K562 (cell line): ENCODE measurements at regions not wholly inside any gene's neighbourhood (a gene's known extent, or its start where the extent isn't known, plus 50 kb on each side); places are given as distances from the start of the nearest gene placed in this dataset.

Experiments
- ATAC-seq: fragments of 200-7000 bp; cut with Tn5 transposase; 3 replicates; pipeline ENCODE4 v1.9.1; 2020; ENCODE audit warnings: moderate library complexity
- BruUV-seq: library from RNA; stranded (reverse); fragments of 400-500 nt; replicated peaks from 2 replicates; lab custom pipeline; 2021; lab: Mats Ljungman, UMichigan
- CTCF ChIA-PET: fragments of 300-600 bp; formaldehyde crosslinking; extraction: SDS; loops from one replicate; lab custom pipeline; 2021; ENCODE audit warnings: low intra/inter-chr PET ratio; lab: Yijun Ruan, JAX
- POLR2A ChIA-PET: fragments of 300-600, 350-650 bp; sonication (Branson Sonifier 250); formaldehyde crosslinking; extraction: SDS; loops from one replicate; lab custom pipeline; 2021; ENCODE audit warnings: antibody characterized with exemption, inconsistent platforms; lab: Yijun Ruan, JAX
- DNase-seq, 4 experiments: peaks; one replicate each; pipeline versions ENCODE4 v3.0.0 to v3.0.0-alpha.2; 2011 to 2018; ENCODE audit warnings: low spot score in 3 of 4, mixed read lengths in 3 of 4; ENCODE audit errors: extremely low read depth in 1 of 4
- FAIRE-seq: peaks from 2 replicates; lab custom pipeline; 2011; peaks lifted over from hg19 to GRCh38; lab: Jason Lieb, UNC
- H2AFZ ChIP-seq: 2 replicates; pipeline ENCODE4 v1.6.0; 2011; ENCODE audit warnings: low read depth, low read length, control low read depth, inconsistent platforms
- H3K27ac ChIP-seq: fragments of 200-600 bp; 3 replicates; pipeline ENCODE4 v1.8.0; 2011; ENCODE audit warnings: low read depth, mild to moderate bottlenecking, control low read depth, inconsistent platforms, low read length, moderate library complexity, mixed read lengths; ENCODE audit errors: extremely low read depth
- H3K27me3 ChIP-seq, 2 experiments: fragments of 300-600 bp in 1 of 2; 2 replicates in 1 of 2; 3 replicates in 1 of 2; pipeline versions ENCODE4 v1.6.0 to v1.8.0; 2011; ENCODE audit warnings: inconsistent platforms in 2 of 2, low read length in 2 of 2, mild to moderate bottlenecking in 1 of 2, mixed read lengths in 1 of 2, moderate library complexity in 1 of 2; ENCODE audit not compliant: control insufficient read depth in 2 of 2, insufficient read depth in 2 of 2
- H3K36me3 ChIP-seq: fragments of 300-600 bp; 3 replicates; pipeline ENCODE4 v1.8.0; 2011; ENCODE audit warnings: mild to moderate bottlenecking, low read length, inconsistent platforms; ENCODE audit not compliant: control insufficient read depth, insufficient read depth
- H3K4me1 ChIP-seq, 2 experiments: fragments of 200-600 bp in 1 of 2; replicated peaks in 1 of 2; 2 replicates in 1 of 2; 3 replicates in 1 of 2; pipeline versions ENCODE4 v1.5.1 to v1.8.0; 2011; ENCODE audit warnings: inconsistent platforms in 2 of 2, low read length in 2 of 2, mild to moderate bottlenecking in 1 of 2, mixed read lengths in 1 of 2, moderate library complexity in 1 of 2; ENCODE audit not compliant: control insufficient read depth in 2 of 2, insufficient read depth in 2 of 2
- H3K4me2 ChIP-seq: 2 replicates; pipeline ENCODE4 v1.6.1; 2011; ENCODE audit warnings: low read length, control low read depth, inconsistent platforms, mixed read lengths; ENCODE audit not compliant: insufficient read depth
- H3K4me3 ChIP-seq: fragments of 200-600 bp; sonication (generic), shearing (Covaris generic); 2 replicates; pipeline ENCODE4 v1.5.1; 2016; ENCODE audit warnings: control low read depth, inconsistent platforms
- H3K79me2 ChIP-seq: fragments of 200-600 bp; 3 replicates; pipeline ENCODE4 v1.8.0; 2011; ENCODE audit warnings: low read length, inconsistent platforms; ENCODE audit not compliant: control insufficient read depth, insufficient read depth
- H3K9ac ChIP-seq, 2 experiments: 2 replicates each; pipeline versions ENCODE4 v1.6.0 to v1.6.1; 2011; ENCODE audit warnings: low read depth in 2 of 2, low read length in 2 of 2, control low read depth in 1 of 2, inconsistent platforms in 1 of 2, mild to moderate bottlenecking in 1 of 2, mixed read lengths in 1 of 2; ENCODE audit not compliant: insufficient read depth in 1 of 2
- H3K9me1 ChIP-seq: one replicate; pipeline ENCODE4 v1.6.0; 2011; ENCODE audit warnings: inconsistent platforms, mild to moderate bottlenecking, low read length, moderate library complexity; ENCODE audit not compliant: control insufficient read depth, insufficient read depth
- H3K9me3 ChIP-seq: replicated peaks from 2 replicates; pipeline ENCODE4 v1.5.1; 2011; ENCODE audit warnings: low read depth, low read length, inconsistent platforms; ENCODE audit not compliant: control insufficient read depth, insufficient read depth
- H4K20me1 ChIP-seq: replicated peaks from 2 replicates; pipeline ENCODE4 v1.6.1; 2011; ENCODE audit warnings: low read length, inconsistent platforms, mixed read lengths; ENCODE audit not compliant: control insufficient read depth, insufficient read depth
- BACH1 ChIP-seq: fragments of 200-800 bp; sonication (Bioruptor generic); IDR thresholded peaks from 2 replicates; pipeline ENCODE4 v1.6.1; 2016; ENCODE audit warnings: missing genetic modification characterization, missing compliant biosample characterization
- CLOCK ChIP-seq: fragments of 250-450 bp; sonication (Bioruptor Pico); IDR thresholded peaks from 2 replicates; pipeline ENCODE4 v1.4.0; 2020; ENCODE audit warnings: mild to moderate bottlenecking, moderate library complexity, borderline replicate concordance
- COPS2 ChIP-seq: fragments of 450-650 bp; conservative IDR thresholded peaks from 2 replicates; pipeline ENCODE4 v1.6.1; 2016; ENCODE audit warnings: mild to moderate bottlenecking, moderate library complexity
- EGR1 ChIP-seq: fragments of 450-650 bp; conservative IDR thresholded peaks from 2 replicates; pipeline ENCODE4 v1.6.1; 2017; ENCODE audit warnings: mild to moderate bottlenecking
- MAFF ChIP-seq: IDR thresholded peaks from 2 replicates; pipeline ENCODE4 v1.6.1; 2012; ENCODE audit warnings: low read length, improper control_type of control experiment
- NFIX ChIP-seq: fragments of 250-450 bp; sonication (Bioruptor Pico); IDR thresholded peaks from 2 replicates; pipeline ENCODE4 v1.4.0; 2020; ENCODE audit warnings: low read depth, mild to moderate bottlenecking, moderate library complexity
- PCBP2 ChIP-seq: fragments of 200-400 bp; formaldehyde crosslinking; IDR thresholded peaks from 2 replicates; pipeline ENCODE4 v1.6.1; 2018; ENCODE audit warnings: low read length, low read depth, mild to moderate bottlenecking, moderate library complexity; ENCODE audit not compliant: poor library complexity, severe bottlenecking
- SAFB ChIP-seq: fragments of 200-400 bp; formaldehyde crosslinking; IDR thresholded peaks from 2 replicates; pipeline ENCODE4 v1.6.1; 2017; ENCODE audit warnings: low read depth, low read length, borderline replicate concordance
- TAF7 ChIP-seq: fragments of 450-650 bp; IDR thresholded peaks from 2 replicates; pipeline ENCODE4 v1.6.1; 2016; ENCODE audit warnings: missing genetic modification characterization, missing compliant biosample characterization
- TCF7 ChIP-seq: sonication (generic); IDR thresholded peaks from 2 replicates; pipeline ENCODE4 v1.6.1; 2016; ENCODE audit warnings: antibody characterized with exemption, borderline replicate concordance
- TCFL5 ChIP-seq: fragments of 250-450 bp; sonication (Bioruptor Pico); conservative IDR thresholded peaks from 2 replicates; pipeline ENCODE4 v1.6.1; 2021; ENCODE audit warnings: mild to moderate bottlenecking, moderate library complexity, matching md5 sums
- THAP12 ChIP-seq: fragments of 250-450 bp; sonication (Bioruptor Pico); IDR thresholded peaks from 2 replicates; pipeline ENCODE4 v1.9.0; 2021; ENCODE audit warnings: mild to moderate bottlenecking, inconsistent platforms
- XRCC3 ChIP-seq: fragments of 450-650 bp; IDR thresholded peaks from 2 replicates; pipeline ENCODE4 v1.6.1; 2017; ENCODE audit warnings: mild to moderate bottlenecking, moderate library complexity
- ZNF655 ChIP-seq: fragments of 250-450 bp; sonication (Bioruptor Pico); IDR thresholded peaks from 2 replicates; pipeline ENCODE4 v1.5.0; 2021
- WGBS: fragments of 100-300 bp; shearing (Covaris generic); methylation state at CpG from one replicate; pipeline ENCODE4 v1.1.6; 2016; ENCODE audit warnings: low coverage, mixed read lengths; ENCODE audit not compliant: insufficient coverage; ENCODE audit errors: missing lambda C conversion rate; 5-methylcytosine and 5-hydroxymethylcytosine counted together
- in situ Hi-C: fragments of 300-500 bp; cut with MboI; formaldehyde crosslinking; loops from 4 replicates; pipeline ENCODE4 v1.15.0; 2018; ENCODE audit warnings: inconsistent platforms, mixed read lengths
- intact Hi-C: fragments of 100-400 bp; cut with micrococcal nuclease; formaldehyde crosslinking; loops from 2 replicates; pipeline ENCODE4 v1.14.2; 2022

GRCh38 chr4:151992332-151993154 lies 231.7 kb upstream of the GATB start:
- H3K4me3 ChIP-seq: no peak overlapping the region
- BruUV-seq: no TSS peak
- H3K9me3 ChIP-seq: no peaks in the 10 kb centered on the region
- no peak overlapping the region for H3K9ac ChIP-seq
- ATAC-seq (no peak), FAIRE-seq (no peak), DNase-seq (no peak)
- CTCF ChIA-PET: no interaction called here
- intact Hi-C loops (no loop called here), in situ Hi-C loops (no loop called here)
- H3K9me1 ChIP-seq: no peaks in the 10 kb centered on the region
- no peak overlapping the region for H3K4me2 ChIP-seq
- 0% methylated on average over 5 of the region's 5 CpGs for WGBS
- H4K20me1 ChIP-seq: no peaks in the 10 kb centered on the region
- no peak overlapping the region for H3K27ac ChIP-seq
- no peaks in the 10 kb centered on the region for H3K36me3 ChIP-seq
- H3K4me1 ChIP-seq: no peaks in the 10 kb centered on the region; a peak in 1 of 5 replicates
- POLR2A ChIA-PET: interaction anchor here (1.0 kb wide), 1 partner anchor 19 kb away, joined by 3 read pairs; no protein-coding TSS in a partner anchor
- no peaks in the 10 kb centered on the region for H3K79me2 ChIP-seq
- no peak overlapping the region for H2AFZ ChIP-seq
- peaks cover 0 to 8% of the 10 kb centered on the region in 2 experiments; a peak in 1 of 5 replicates for H3K27me3 ChIP-seq
- TF ChIP-seq EGR1 (no peak), NFIX (no peak), THAP12 (no peak), TAF7 (tag) (no peak), BACH1 (no peak), XRCC3 (no peak), PCBP2 (no peak), COPS2 (no peak), CLOCK (no peak), TCF7 (no peak), SAFB (no peak), TCFL5 (CRISPR knock-in tag) (no peak), ZNF655 (no peak), MAFF (no peak)
